ENCODE measurements at regions not wholly inside any gene's neighbourhood (a gene's known extent, or its start where the extent isn't known, plus 50 kb on each side); places are given as distances from the start of the nearest gene placed in this dataset.

- TF ChIP-seq CTCF (IDR thresholded peaks at IDR 0.05) = no peak
- DNase-seq (ENCODE audit: extremely low spot score, unreplicated experiment) = no peak
- Mint-ChIP-seq H3K36me3 (ENCODE audit: unreplicated experiment) (no peaks in the 10 kb centered on the region), H3K27ac (ENCODE audit: unreplicated experiment) (no peak overlapping the region), H3K9me3 (ENCODE audit: unreplicated experiment) (no peaks in the 10 kb centered on the region), H3K4me1 (ENCODE audit: unreplicated experiment) (no peaks in the 10 kb centered on the region), H3K4me3 (ENCODE audit: unreplicated experiment) (no peak overlapping the region), H3K27me3 (ENCODE audit: unreplicated experiment) (no peaks in the 10 kb centered on the region)
Observed at GRCh38 chr4:136319789-136320464, 1212.4 kb downstream of the PCDH18 start.

GRCh38 chr4:136316961-136317360, 1215.3 kb downstream of the PCDH18 start:
- H3K4me3 Mint-ChIP-seq (ENCODE audit: unreplicated experiment) = no peak overlapping the region
- DNase-seq (ENCODE audit: extremely low spot score, unreplicated experiment) = no peak
- no peaks in the 10 kb centered on the region for H3K4me1 Mint-ChIP-seq (ENCODE audit: unreplicated experiment)
- H3K27me3 Mint-ChIP-seq (ENCODE audit: unreplicated experiment) = no peaks in the 10 kb centered on the region
- H3K9me3 Mint-ChIP-seq (ENCODE audit: unreplicated experiment) = no peaks in the 10 kb centered on the region
- H3K36me3 Mint-ChIP-seq (ENCODE audit: unreplicated experiment) = no peaks in the 10 kb centered on the region
- H3K27ac Mint-ChIP-seq (ENCODE audit: unreplicated experiment) = no peak overlapping the region
- no peak for TF ChIP-seq CTCF (IDR thresholded peaks at IDR 0.05)

- H3K4me3 Mint-ChIP-seq (ENCODE audit: unreplicated experiment) = no peak overlapping the region
- H3K4me1 Mint-ChIP-seq (ENCODE audit: unreplicated experiment) = no peaks in the 10 kb centered on the region
- no peak for TF ChIP-seq CTCF (IDR thresholded peaks at IDR 0.05)
- no peak for DNase-seq (ENCODE audit: extremely low spot score, unreplicated experiment)
- no peak overlapping the region for H3K27ac Mint-ChIP-seq (ENCODE audit: unreplicated experiment)
- H3K27me3 Mint-ChIP-seq (ENCODE audit: unreplicated experiment) = no peaks in the 10 kb centered on the region
- H3K36me3 Mint-ChIP-seq (ENCODE audit: unreplicated experiment) = no peaks in the 10 kb centered on the region
- H3K9me3 Mint-ChIP-seq (ENCODE audit: unreplicated experiment) = no peaks in the 10 kb centered on the region
Observed at GRCh38 chr4:136314686-136315085, 1217.6 kb downstream of the PCDH18 start.

GRCh38 chr4:136311774-136312173, 1220.5 kb downstream of the PCDH18 start:
- Mint-ChIP-seq H3K9me3 (ENCODE audit: unreplicated experiment) (no peaks in the 10 kb centered on the region), H3K27ac (ENCODE audit: unreplicated experiment) (no peak overlapping the region), H3K36me3 (ENCODE audit: unreplicated experiment) (no peaks in the 10 kb centered on the region), H3K4me3 (ENCODE audit: unreplicated experiment) (no peak overlapping the region), H3K27me3 (ENCODE audit: unreplicated experiment) (no peaks in the 10 kb centered on the region), H3K4me1 (ENCODE audit: unreplicated experiment) (no peaks in the 10 kb centered on the region)
- TF ChIP-seq CTCF (IDR thresholded peaks at IDR 0.05) = no peak
- DNase-seq (ENCODE audit: extremely low spot score, unreplicated experiment) = no peak

- Mint-ChIP-seq H3K36me3 (ENCODE audit: unreplicated experiment) (no peaks in the 10 kb centered on the region), H3K4me1 (ENCODE audit: unreplicated experiment) (no peaks in the 10 kb centered on the region), H3K27ac (ENCODE audit: unreplicated experiment) (no peak overlapping the region), H3K27me3 (ENCODE audit: unreplicated experiment) (no peaks in the 10 kb centered on the region), H3K9me3 (ENCODE audit: unreplicated experiment) (no peaks in the 10 kb centered on the region), H3K4me3 (ENCODE audit: unreplicated experiment) (no peak overlapping the region)
- DNase-seq (ENCODE audit: extremely low spot score, unreplicated experiment) = no peak
- TF ChIP-seq CTCF (IDR thresholded peaks at IDR 0.05) = no peak
Observed at GRCh38 chr4:136307765-136308164, 1224.5 kb downstream of the PCDH18 start.
